ENCODE measurements at regions not wholly inside any gene's neighbourhood (a gene's known extent, or its start where the extent isn't known, plus 50 kb on each side); places are given as distances from the start of the nearest gene placed in this dataset.

DNA sequence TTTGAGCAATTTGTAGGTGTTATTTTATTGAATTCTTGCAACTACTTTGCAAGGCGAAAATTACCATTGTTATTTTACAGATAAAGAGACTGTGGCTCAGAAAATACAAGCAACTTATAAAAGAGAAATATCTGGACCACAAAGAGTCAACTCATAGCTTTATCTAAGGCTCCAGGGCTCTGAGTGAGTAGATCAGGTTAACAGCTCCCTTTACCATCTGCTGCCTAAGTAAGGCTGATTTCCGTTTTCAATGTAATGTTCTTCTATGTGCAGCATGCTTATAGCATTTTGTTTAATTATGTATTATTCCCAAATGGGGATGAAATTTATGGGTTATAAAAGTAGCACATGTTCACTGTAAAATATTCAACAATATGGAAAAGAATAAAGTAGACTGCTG lies 299.1 kb upstream of the TNP1 start:
- TF ChIP-seq POLR2A (IDR thresholded peaks at IDR 0.05) (no peak), POLR2AphosphoS5 (IDR thresholded peaks at IDR 0.05) (no peak), EP300 (IDR thresholded peaks at IDR 0.05) (no peak)
- TF ChIP-seq, protein P1, sequence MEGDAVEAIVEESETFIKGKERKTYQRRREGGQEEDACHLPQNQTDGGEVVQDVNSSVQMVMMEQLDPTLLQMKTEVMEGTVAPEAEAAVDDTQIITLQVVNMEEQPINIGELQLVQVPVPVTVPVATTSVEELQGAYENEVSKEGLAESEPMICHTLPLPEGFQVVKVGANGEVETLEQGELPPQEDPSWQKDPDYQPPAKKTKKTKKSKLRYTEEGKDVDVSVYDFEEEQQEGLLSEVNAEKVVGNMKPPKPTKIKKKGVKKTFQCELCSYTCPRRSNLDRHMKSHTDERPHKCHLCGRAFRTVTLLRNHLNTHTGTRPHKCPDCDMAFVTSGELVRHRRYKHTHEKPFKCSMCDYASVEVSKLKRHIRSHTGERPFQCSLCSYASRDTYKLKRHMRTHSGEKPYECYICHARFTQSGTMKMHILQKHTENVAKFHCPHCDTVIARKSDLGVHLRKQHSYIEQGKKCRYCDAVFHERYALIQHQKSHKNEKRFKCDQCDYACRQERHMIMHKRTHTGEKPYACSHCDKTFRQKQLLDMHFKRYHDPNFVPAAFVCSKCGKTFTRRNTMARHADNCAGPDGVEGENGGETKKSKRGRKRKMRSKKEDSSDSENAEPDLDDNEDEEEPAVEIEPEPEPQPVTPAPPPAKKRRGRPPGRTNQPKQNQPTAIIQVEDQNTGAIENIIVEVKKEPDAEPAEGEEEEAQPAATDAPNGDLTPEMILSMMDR (IDR thresholded peaks at IDR 0.05): no peak
